Esophagus squamous epithelium (tissue), 5 donors: ENCODE measurements at regions not wholly inside any gene's neighbourhood (a gene's known extent, or its start where the extent isn't known, plus 50 kb on each side); places are given as distances from the start of the nearest gene placed in this dataset.

Experiments
- DNase-seq: peaks from one replicate; lab custom pipeline; 2025; lab: John Stamatoyannopoulos, UW
- H3K27ac ChIP-seq, 4 donors: fragments of 200-600 bp; sonication (generic); one replicate each; pipeline ENCODE4 v1.5.1; 2016 to 2019; ENCODE audit warnings: mild to moderate bottlenecking in 1 of 4
- H3K27me3 ChIP-seq, 4 donors: fragments of 200-600 bp; sonication (generic); 1 replicate in 3 of 4; 2 replicates in 1 of 4; pipeline versions ENCODE4 v1.5.1 to v1.6.0; 2017 to 2021; ENCODE audit warnings: antibody characterized with exemption in 1 of 4
- H3K36me3 ChIP-seq, 3 donors: fragments of 200-600 bp; sonication (generic); one replicate each; pipeline ENCODE4 v1.5.1; 2016 to 2019
- H3K4me1 ChIP-seq, 3 donors: fragments of 200-600 bp; sonication (generic); one replicate each; pipeline ENCODE4 v1.5.1; 2017 to 2019
- H3K4me3 ChIP-seq, 4 donors: fragments of 200-600 bp; sonication (generic); 1 replicate in 3 of 4; 2 replicates in 1 of 4; pipeline ENCODE4 v1.5.1; 2016 to 2019; ENCODE audit warnings: mild to moderate bottlenecking in 2 of 4, moderate library complexity in 1 of 4
- H3K9me3 ChIP-seq, 3 donors: fragments of 200-600 bp; sonication (generic); one replicate each; pipeline ENCODE4 v1.5.1; 2016 to 2019
- CTCF ChIP-seq, 6 experiments: fragments of 450-650 bp in 4 of 6; fragments of 200-600 bp in 2 of 6; sonication (generic) in 2 of 6; IDR thresholded peaks; one replicate each; pipeline ENCODE4 v1.5.1; 2016 to 2019; ENCODE audit warnings: antibody characterized with exemption in 6 of 6, mild to moderate bottlenecking in 4 of 6, moderate library complexity in 4 of 6
- POLR2A ChIP-seq, 4 donors: fragments of 450-650 bp; IDR thresholded peaks; one replicate each; pipeline ENCODE4 v1.6.1; 2017; ENCODE audit warnings: antibody characterized with exemption in 4 of 4, mild to moderate bottlenecking in 4 of 4, moderate library complexity in 3 of 4
- WGBS, 2 donors: methylation state at CpG; one replicate each; pipeline ENCODE4 v1.1.5; 2018; 5-methylcytosine and 5-hydroxymethylcytosine counted together
- intact Hi-C: fragments of 100-400 bp; cut with DNase I; formaldehyde crosslinking; loops from one replicate; pipeline ENCODE4 v1.15.0; 2022
- donor health status: DM: yes; HTN: yes; CAD: no.

- intact Hi-C loops, result no loop called here
- H3K9me3 ChIP-seq, result no peaks in the 10 kb centered on the region
- H3K27ac ChIP-seq, result no peak overlapping the region
- no peaks in the 10 kb centered on the region for H3K36me3 ChIP-seq
- H3K4me1 ChIP-seq, result no peaks in the 10 kb centered on the region
- 41 to 62% methylated on average over 2 of the region's 2 CpGs for WGBS, 2 donors
- TF ChIP-seq CTCF (IDR thresholded peaks at IDR 0.05) (no peak), POLR2A (IDR thresholded peaks at IDR 0.05) (no peak)
- H3K27me3 ChIP-seq, result no peaks in the 10 kb centered on the region
- no peak for DNase-seq
- H3K4me3 ChIP-seq, result no peak overlapping the region
Observed at GRCh38 chr18:27899893-27900292, 277.0 kb downstream of the CDH2 start.

- Histone ChIP-seq H3K27ac (no peak overlapping the region), H3K36me3 (no peaks in the 10 kb centered on the region), H3K27me3 (no peaks in the 10 kb centered on the region), H3K4me1 (no peaks in the 10 kb centered on the region), H3K9me3 (no peaks in the 10 kb centered on the region), H3K4me3 (no peak overlapping the region)
- 64 to 77% methylated on average over 3 of the region's 3 CpGs for WGBS, 2 donors
- intact Hi-C loops, result no loop called here
- TF ChIP-seq CTCF (IDR thresholded peaks at IDR 0.05), result no peak
- TF ChIP-seq POLR2A (IDR thresholded peaks at IDR 0.05), result no peak
- DNase-seq, result no peak
Observed at GRCh38 chr18:27894746-27895145, 282.2 kb downstream of the CDH2 start.

- no peak overlapping the region for H3K27ac ChIP-seq
- H3K36me3 ChIP-seq, result no peaks in the 10 kb centered on the region
- intact Hi-C loops, result no loop called here
- H3K4me3 ChIP-seq, result no peak overlapping the region
- 54 to 69% methylated on average over 2 of the region's 2 CpGs for WGBS, 2 donors
- H3K27me3 ChIP-seq, result no peaks in the 10 kb centered on the region
- no peaks in the 10 kb centered on the region for H3K9me3 ChIP-seq
- TF ChIP-seq CTCF (IDR thresholded peaks at IDR 0.05) (no peak), POLR2A (IDR thresholded peaks at IDR 0.05) (no peak)
- no peaks in the 10 kb centered on the region for H3K4me1 ChIP-seq
- DNase-seq, result no peak
Observed at GRCh38 chr18:27887711-27888495, 289.0 kb downstream of the CDH2 start.

GRCh38 chr18:27887287-27887686 is 289.6 kb downstream of the CDH2 start:
- no peak for DNase-seq
- H3K4me3 ChIP-seq, result no peak overlapping the region
- H3K4me1 ChIP-seq, result no peaks in the 10 kb centered on the region
- intact Hi-C loops, result no loop called here
- 79 to 95% methylated on average over 1 of the region's 1 CpG for WGBS, 2 donors
- no peaks in the 10 kb centered on the region for H3K9me3 ChIP-seq
- no peak overlapping the region for H3K27ac ChIP-seq
- no peak for TF ChIP-seq POLR2A (IDR thresholded peaks at IDR 0.05)
- no peak for TF ChIP-seq CTCF (IDR thresholded peaks at IDR 0.05)
- H3K36me3 ChIP-seq, result no peaks in the 10 kb centered on the region
- H3K27me3 ChIP-seq, result no peaks in the 10 kb centered on the region

- no peaks in the 10 kb centered on the region for H3K36me3 ChIP-seq
- 92% methylated on average over 1 of the region's 1 CpG; no CpG with 5 or more reads in 1 of the 2 donors for WGBS, 2 donors
- no peak for DNase-seq
- TF ChIP-seq POLR2A (IDR thresholded peaks at IDR 0.05), result no peak
- no peak for TF ChIP-seq CTCF (IDR thresholded peaks at IDR 0.05)
- no peaks in the 10 kb centered on the region for H3K27me3 ChIP-seq
- no peaks in the 10 kb centered on the region for H3K9me3 ChIP-seq
- no peaks in the 10 kb centered on the region for H3K4me1 ChIP-seq
- no peak overlapping the region for H3K27ac ChIP-seq
- intact Hi-C loops, result no loop called here
- H3K4me3 ChIP-seq, result no peak overlapping the region
Observed at GRCh38 chr18:27879540-27879939, 297.4 kb downstream of the CDH2 start.
